Astrocyte of the cerebellum (primary cell): ENCODE measurements at regions not wholly inside any gene's neighbourhood (a gene's known extent, or its start where the extent isn't known, plus 50 kb on each side); places are given as distances from the start of the nearest gene placed in this dataset.

ENCODE experiments used
- DNase-seq: peaks from one replicate; pipeline ENCODE4 v3.0.0-alpha.2; 2011; ENCODE audit warnings: low read depth
- H3K4me3 ChIP-seq: 2 replicates; pipeline ENCODE4 v1.5.1; 2011; ENCODE audit warnings: mild to moderate bottlenecking, low read depth, low read length, moderate library complexity
- CTCF ChIP-seq: IDR thresholded peaks from 2 replicates; pipeline ENCODE4 v1.5.1; 2012; ENCODE audit warnings: low read length, low read depth, moderate library complexity, mild to moderate bottlenecking; ENCODE audit errors: missing control alignments
- in situ Hi-C: cut with HindIII; loops from 2 replicates; pipeline ENCODE4 v1.10.0; 2017; ENCODE audit warnings: low sequenced_read_pairs

- in situ Hi-C loops: no loop called here
- no peak for DNase-seq
- H3K4me3 ChIP-seq: no peak overlapping the region
- TF ChIP-seq CTCF: no peak
Observed at GRCh38 chr12:125744201-125744600, 679.0 kb downstream of the AACS start.

- in situ Hi-C loops: no loop called here
- no peak overlapping the region for H3K4me3 ChIP-seq
- no peak for TF ChIP-seq CTCF
- DNase-seq: no peak
Observed at GRCh38 chr12:125755512-125755911, 690.3 kb downstream of the AACS start.

- no peak for TF ChIP-seq CTCF
- DNase-seq: no peak
- no peak overlapping the region for H3K4me3 ChIP-seq
- in situ Hi-C loops: no loop called here
Observed at GRCh38 chr12:125766091-125766490, 700.9 kb downstream of the AACS start.

- DNase-seq: no peak
- no peak overlapping the region for H3K4me3 ChIP-seq
- no peak for TF ChIP-seq CTCF
- in situ Hi-C loops: no loop called here
Observed at GRCh38 chr12:125772403-125772802, 707.2 kb downstream of the AACS start.

- no peak for DNase-seq
- no peak for TF ChIP-seq CTCF
- in situ Hi-C loops: no loop called here
- no peak overlapping the region for H3K4me3 ChIP-seq
Observed at GRCh38 chr12:125773033-125773640, 707.9 kb downstream of the AACS start.

GRCh38 chr12:125775507-125775906 is 710.3 kb downstream of the AACS start:
- in situ Hi-C loops: no loop called here
- H3K4me3 ChIP-seq: no peak overlapping the region
- no peak for DNase-seq
- no peak for TF ChIP-seq CTCF
